Fibroblast of lung (primary cell): ENCODE measurements at regions not wholly inside any gene's neighbourhood (a gene's known extent, or its start where the extent isn't known, plus 50 kb on each side); places are given as distances from the start of the nearest gene placed in this dataset.

Source experiments
- DNase-seq, 2 donors: peaks; one replicate each; pipeline versions ENCODE4 v3.0.0 to v3.0.0-alpha.2; 2010; ENCODE audit warnings: low read depth in 2 of 2
- H2AFZ ChIP-seq: 2 replicates; pipeline ENCODE4 v1.5.1; 2012; ENCODE audit warnings: low read length, control low read depth, inconsistent platforms
- H3K27ac ChIP-seq: 2 replicates; pipeline ENCODE4 v1.5.1; 2011; ENCODE audit warnings: low read length, control low read depth; ENCODE audit not compliant: insufficient read depth
- H3K27me3 ChIP-seq: 2 replicates; pipeline ENCODE4 v1.5.1; 2011; ENCODE audit warnings: mild to moderate bottlenecking, low read length; ENCODE audit not compliant: control insufficient read depth, insufficient read depth
- H3K36me3 ChIP-seq: 2 replicates; pipeline ENCODE4 v1.5.1; 2011; ENCODE audit warnings: low read length; ENCODE audit not compliant: control insufficient read depth, insufficient read depth
- H3K4me1 ChIP-seq: 2 replicates; pipeline ENCODE4 v1.5.1; 2011; ENCODE audit warnings: low read length; ENCODE audit not compliant: control insufficient read depth, insufficient read depth; ENCODE audit errors: extremely low read depth
- H3K4me2 ChIP-seq: 2 replicates; pipeline ENCODE4 v1.5.1; 2011; ENCODE audit warnings: low read length, control low read depth; ENCODE audit not compliant: insufficient read depth; ENCODE audit errors: extremely low read depth
- H3K4me3 ChIP-seq, 4 experiments: fragments of 200-600 bp in 1 of 4; sonication (generic) in 1 of 4; replicated peaks in 1 of 4; 2 replicates each; pipeline ENCODE4 v1.5.1; 2011 to 2016; ENCODE audit warnings: low read length in 4 of 4, low read depth in 3 of 4, mild to moderate bottlenecking in 3 of 4, control low read depth in 2 of 4, inconsistent platforms in 1 of 4, mixed read lengths in 1 of 4; ENCODE audit not compliant: insufficient read depth in 1 of 4; ENCODE audit errors: control extremely low read depth in 1 of 4
- H3K79me2 ChIP-seq: 2 replicates; pipeline ENCODE4 v1.5.1; 2012; ENCODE audit warnings: mild to moderate bottlenecking, low read length, inconsistent platforms; ENCODE audit not compliant: control insufficient read depth, insufficient read depth
- H3K9ac ChIP-seq: 2 replicates; pipeline ENCODE4 v1.5.1; 2011; ENCODE audit warnings: mild to moderate bottlenecking, low read length, control low read depth; ENCODE audit not compliant: insufficient read depth
- H3K9me3 ChIP-seq: 2 replicates; pipeline ENCODE4 v1.5.1; 2012; ENCODE audit warnings: low read depth, low read length; ENCODE audit not compliant: control insufficient read depth, insufficient read depth
- H4K20me1 ChIP-seq: 2 replicates; pipeline ENCODE4 v1.5.1; 2011; ENCODE audit warnings: low read length; ENCODE audit not compliant: control insufficient read depth, insufficient read depth; ENCODE audit errors: extremely low read depth
- EZH2 ChIP-seq: IDR thresholded peaks from 2 replicates; pipeline ENCODE4 v1.5.1; 2012; ENCODE audit warnings: low read length, control low read depth, mild to moderate bottlenecking; ENCODE audit errors: missing control alignments
- TF ChIP-seq, protein P1 (sequence below), 2 donors: IDR thresholded peaks in 1 of 2; conservative IDR thresholded peaks in 1 of 2; 1 replicate in 1 of 2; 2 replicates in 1 of 2; pipeline ENCODE4 v1.5.1; 2011 to 2012; ENCODE audit warnings: low read length in 2 of 2, control low read depth in 1 of 2, inconsistent platforms in 1 of 2, low read depth in 1 of 2, mild to moderate bottlenecking in 1 of 2

DNA sequence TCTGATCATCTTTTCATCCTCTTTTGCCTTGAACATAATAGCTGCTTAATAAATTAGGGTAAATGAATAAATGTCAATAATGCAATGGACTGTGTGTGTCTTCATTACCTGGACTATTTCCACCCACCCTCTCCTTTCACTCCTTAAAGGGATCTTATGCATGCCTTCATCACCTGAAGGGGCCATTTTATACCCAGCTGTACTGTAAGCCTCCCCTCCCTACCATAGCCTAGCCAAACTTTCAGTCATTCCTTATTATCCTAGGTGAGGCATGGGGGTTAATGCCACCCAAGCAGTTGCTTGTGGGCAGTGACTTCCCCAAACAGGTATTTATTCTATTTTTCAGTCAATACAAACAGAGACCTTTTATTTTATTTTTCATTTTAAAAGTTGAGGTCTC lies 127.8 kb upstream of the PARP11 start:
- H3K79me2 ChIP-seq = no peaks in the 10 kb centered on the region
- H4K20me1 ChIP-seq = no peaks in the 10 kb centered on the region
- H3K36me3 ChIP-seq = no peaks in the 10 kb centered on the region
- no peak overlapping the region for H3K4me3 ChIP-seq
- no peak overlapping the region for H3K9ac ChIP-seq
- H3K9me3 ChIP-seq = no peaks in the 10 kb centered on the region
- TF ChIP-seq, protein P1, sequence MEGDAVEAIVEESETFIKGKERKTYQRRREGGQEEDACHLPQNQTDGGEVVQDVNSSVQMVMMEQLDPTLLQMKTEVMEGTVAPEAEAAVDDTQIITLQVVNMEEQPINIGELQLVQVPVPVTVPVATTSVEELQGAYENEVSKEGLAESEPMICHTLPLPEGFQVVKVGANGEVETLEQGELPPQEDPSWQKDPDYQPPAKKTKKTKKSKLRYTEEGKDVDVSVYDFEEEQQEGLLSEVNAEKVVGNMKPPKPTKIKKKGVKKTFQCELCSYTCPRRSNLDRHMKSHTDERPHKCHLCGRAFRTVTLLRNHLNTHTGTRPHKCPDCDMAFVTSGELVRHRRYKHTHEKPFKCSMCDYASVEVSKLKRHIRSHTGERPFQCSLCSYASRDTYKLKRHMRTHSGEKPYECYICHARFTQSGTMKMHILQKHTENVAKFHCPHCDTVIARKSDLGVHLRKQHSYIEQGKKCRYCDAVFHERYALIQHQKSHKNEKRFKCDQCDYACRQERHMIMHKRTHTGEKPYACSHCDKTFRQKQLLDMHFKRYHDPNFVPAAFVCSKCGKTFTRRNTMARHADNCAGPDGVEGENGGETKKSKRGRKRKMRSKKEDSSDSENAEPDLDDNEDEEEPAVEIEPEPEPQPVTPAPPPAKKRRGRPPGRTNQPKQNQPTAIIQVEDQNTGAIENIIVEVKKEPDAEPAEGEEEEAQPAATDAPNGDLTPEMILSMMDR (conservative IDR thresholded peaks at IDR 0.05 in 1 of 2, IDR thresholded peaks at IDR 0.05 in 1 of 2; ENCODE audit: low read depth in 1 of 2, low read length in 2 of 2) = no peak
- TF ChIP-seq EZH2 = no peak
- H3K4me2 ChIP-seq = no peak overlapping the region
- H3K27me3 ChIP-seq = peaks cover 2% of the 10 kb centered on the region
- DNase-seq = no peak
- H2AFZ ChIP-seq = no peak overlapping the region
- H3K4me1 ChIP-seq = no peaks in the 10 kb centered on the region
- no peak overlapping the region for H3K27ac ChIP-seq

GRCh38 chr12:3999904-4000303 lies 126.7 kb upstream of the PARP11 start:
- no peaks in the 10 kb centered on the region for H3K4me1 ChIP-seq
- no peak for TF ChIP-seq EZH2
- TF ChIP-seq, protein P1 (conservative IDR thresholded peaks at IDR 0.05 in 1 of 2, IDR thresholded peaks at IDR 0.05 in 1 of 2; ENCODE audit: low read depth in 1 of 2, low read length in 2 of 2) = no peak
- H4K20me1 ChIP-seq = no peaks in the 10 kb centered on the region
- no peak overlapping the region for H3K4me2 ChIP-seq
- no peak for DNase-seq
- H3K4me3 ChIP-seq = no peak overlapping the region
- H3K27me3 ChIP-seq = peaks cover 2% of the 10 kb centered on the region
- H2AFZ ChIP-seq = no peak overlapping the region
- H3K79me2 ChIP-seq = no peaks in the 10 kb centered on the region
- H3K27ac ChIP-seq = no peak overlapping the region
- H3K9ac ChIP-seq = no peak overlapping the region
- no peaks in the 10 kb centered on the region for H3K36me3 ChIP-seq
- no peaks in the 10 kb centered on the region for H3K9me3 ChIP-seq

DNA sequence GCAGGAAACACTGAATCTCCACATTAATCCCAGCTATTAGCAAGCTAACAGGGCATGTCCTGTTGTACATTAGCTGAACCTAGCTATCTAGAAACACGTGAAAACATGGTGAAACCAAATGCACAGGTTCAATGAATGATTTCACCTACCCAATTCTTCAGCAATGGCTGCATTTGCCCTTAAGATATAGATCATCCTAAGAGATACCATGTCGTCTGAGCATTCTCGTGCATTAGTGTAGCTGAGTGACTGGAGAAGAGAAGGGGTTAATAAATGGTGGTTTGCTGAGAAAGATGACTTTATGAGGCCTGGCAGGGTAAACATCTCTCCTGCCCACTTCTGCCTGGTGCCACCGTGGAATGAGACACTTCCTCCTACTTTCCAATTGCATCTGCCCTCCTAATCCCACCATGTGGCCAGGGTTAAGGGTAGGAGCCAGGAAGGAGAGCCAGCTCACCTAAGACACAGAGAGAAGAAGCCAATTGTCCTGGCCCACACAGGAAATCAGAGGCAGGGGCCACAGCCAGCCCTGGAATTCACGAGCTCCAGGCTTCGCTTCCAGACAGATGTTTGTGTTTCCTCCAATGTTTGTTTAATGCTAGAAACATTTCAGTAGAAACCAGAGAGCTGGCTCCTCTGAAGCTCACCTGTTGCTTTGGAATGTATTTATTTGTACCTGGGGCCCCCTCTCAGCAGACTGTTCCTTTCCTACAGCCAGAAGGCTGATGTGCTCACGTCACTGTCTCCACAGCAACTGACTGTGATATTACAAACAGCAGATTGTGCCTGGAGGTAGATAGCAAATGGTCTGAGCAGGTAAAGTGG lies 126.0 kb upstream of the PARP11 start:
- Histone ChIP-seq H3K27ac (no peak overlapping the region), H3K79me2 (no peaks in the 10 kb centered on the region), H2AFZ (no peak overlapping the region), H3K27me3 (peaks cover 2% of the 10 kb centered on the region), H3K9me3 (no peaks in the 10 kb centered on the region), H4K20me1 (no peaks in the 10 kb centered on the region), H3K4me1 (no peaks in the 10 kb centered on the region), H3K4me3 (no peak overlapping the region), H3K36me3 (no peaks in the 10 kb centered on the region), H3K4me2 (no peak overlapping the region), H3K9ac (no peak overlapping the region)
- no peak for TF ChIP-seq EZH2
- TF ChIP-seq, protein P1 (conservative IDR thresholded peaks at IDR 0.05 in 1 of 2, IDR thresholded peaks at IDR 0.05 in 1 of 2; ENCODE audit: low read depth in 1 of 2, low read length in 2 of 2) = no peak
- DNase-seq = no peak
